Heart left ventricle (tissue), 13 donors: ENCODE measurements at regions not wholly inside any gene's neighbourhood (a gene's known extent, or its start where the extent isn't known, plus 50 kb on each side); places are given as distances from the start of the nearest gene placed in this dataset.

Source experiments
- POLR2A ChIP-seq, 2 donors: fragments of 450-650 bp; IDR thresholded peaks; one replicate each; pipeline ENCODE4 v1.6.1; 2017; ENCODE audit warnings: antibody characterized with exemption in 2 of 2, mild to moderate bottlenecking in 2 of 2, moderate library complexity in 2 of 2
- TF ChIP-seq, protein P1 (sequence below), 12 donors: fragments of 200-600 bp; sonication (generic) in 4 of 12; IDR thresholded peaks; one replicate each; pipeline versions ENCODE4 v1.5.0 to v1.8.0; 2018 to 2022; ENCODE audit warnings: antibody characterized with exemption in 12 of 12, mild to moderate bottlenecking in 5 of 12
- donor health status: ischemic (EF 13 %, LVEDD 7.1; RV severe dilation, severe dysfunction).
- donor health status: DM: no; HTN: yes; CAD: no.
- donor health status: DM: no; HTN: no; CAD: no.
- donor health status: ischemic (EF 25% LVEDD 6.9; RV normal size, moderate dysfunction).
- donor health status: ischemic (EF 25% LVEDD 5.7; RV mildly dilated, moderate dysfunction).
- donor health status: ischemic (EF 35%, LVEDD 5.7; RV mildly dilated, moderate dysfunction).
- donor health status: nonischemic (EF 11% LVEDD 7.7; RV severe dilation, severe dysfunction).
- donor health status: DM: yes; HTN: yes; CAD: no.
- donor health status: PGD.
- donor health status: ischemic (EF 29% LVEDD 5.4; RV normal size, mild dysfunction).
- donor health status: nonischemic (EF 23%, LVEDD 6.1; RV moderate dilation, normal function).

DNA sequence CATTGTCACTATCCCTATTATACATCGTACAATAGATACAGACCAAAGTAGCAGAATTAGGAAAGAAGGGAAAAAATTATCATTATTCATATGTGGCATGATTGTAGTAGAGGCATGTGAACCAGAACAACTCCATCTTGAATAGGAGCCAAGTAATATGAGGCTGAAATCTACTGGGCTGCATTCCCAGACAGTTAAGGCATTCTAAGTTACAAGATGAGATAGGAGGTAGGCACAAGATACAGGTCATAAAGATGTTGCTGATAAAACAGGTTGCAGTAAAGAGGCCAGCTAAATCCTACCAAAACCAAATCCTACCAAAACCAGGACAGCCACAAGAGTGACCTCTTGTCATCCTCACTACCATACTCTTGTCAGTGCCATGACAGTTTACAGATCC is 1035.4 kb upstream of the SEMA6D start:
- TF ChIP-seq, protein P1, sequence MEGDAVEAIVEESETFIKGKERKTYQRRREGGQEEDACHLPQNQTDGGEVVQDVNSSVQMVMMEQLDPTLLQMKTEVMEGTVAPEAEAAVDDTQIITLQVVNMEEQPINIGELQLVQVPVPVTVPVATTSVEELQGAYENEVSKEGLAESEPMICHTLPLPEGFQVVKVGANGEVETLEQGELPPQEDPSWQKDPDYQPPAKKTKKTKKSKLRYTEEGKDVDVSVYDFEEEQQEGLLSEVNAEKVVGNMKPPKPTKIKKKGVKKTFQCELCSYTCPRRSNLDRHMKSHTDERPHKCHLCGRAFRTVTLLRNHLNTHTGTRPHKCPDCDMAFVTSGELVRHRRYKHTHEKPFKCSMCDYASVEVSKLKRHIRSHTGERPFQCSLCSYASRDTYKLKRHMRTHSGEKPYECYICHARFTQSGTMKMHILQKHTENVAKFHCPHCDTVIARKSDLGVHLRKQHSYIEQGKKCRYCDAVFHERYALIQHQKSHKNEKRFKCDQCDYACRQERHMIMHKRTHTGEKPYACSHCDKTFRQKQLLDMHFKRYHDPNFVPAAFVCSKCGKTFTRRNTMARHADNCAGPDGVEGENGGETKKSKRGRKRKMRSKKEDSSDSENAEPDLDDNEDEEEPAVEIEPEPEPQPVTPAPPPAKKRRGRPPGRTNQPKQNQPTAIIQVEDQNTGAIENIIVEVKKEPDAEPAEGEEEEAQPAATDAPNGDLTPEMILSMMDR (IDR thresholded peaks at IDR 0.05): no peak
- TF ChIP-seq POLR2A (IDR thresholded peaks at IDR 0.05): no peak
